CD4-positive, alpha-beta T cell (primary cell): ENCODE measurements at regions not wholly inside any gene's neighbourhood (a gene's known extent, or its start where the extent isn't known, plus 50 kb on each side); places are given as distances from the start of the nearest gene placed in this dataset.
"Not testable (repeated sequence)": the region's sequence is repeated elsewhere in the genome, so short reads cannot be mapped to it uniquely, and the experiment has no call there.

ENCODE experiments used
- ATAC-seq: fragments of 200-7000 bp; cut with Tn5 transposase; one replicate; pipeline ENCODE4 v1.10.0; 2022; ENCODE audit warnings: mild to moderate bottlenecking; ENCODE audit not compliant: poor library complexity
- CTCF ChIA-PET: fragments of 350-600 bp; sonication (Branson Sonifier 250); formaldehyde crosslinking; loops from one replicate; lab custom pipeline; 2021; ENCODE audit warnings: antibody characterized with exemption, inconsistent platforms; lab: Charles Lee
- POLR2A ChIA-PET: fragments of 350-600 bp; sonication (Branson Sonifier 250); formaldehyde crosslinking; loops from one replicate; lab custom pipeline; 2021; ENCODE audit warnings: antibody characterized with exemption, inconsistent platforms; lab: Charles Lee
- DNase-seq, 14 experiments: peaks; one replicate each; pipeline ENCODE4 v3.0.0-alpha.2; 2013 to 2020; ENCODE audit warnings: mixed read lengths in 2 of 14
- H3K27ac ChIP-seq, 2 donors: one replicate each; pipeline versions ENCODE4 v1.5.1 to v1.7.0; 2013; ENCODE audit warnings: low read length in 2 of 2, low read depth in 1 of 2, mild to moderate bottlenecking in 1 of 2
- H3K27me3 ChIP-seq, 2 experiments: 1 replicate in 1 of 2; 2 replicates in 1 of 2; pipeline versions ENCODE4 v1.6.1 to v1.7.0; 2013; ENCODE audit warnings: low read length in 2 of 2, control low read depth in 1 of 2, mild to moderate bottlenecking in 1 of 2, moderate library complexity in 1 of 2; ENCODE audit not compliant: insufficient read depth in 2 of 2, control insufficient read depth in 1 of 2
- H3K36me3 ChIP-seq: one replicate; pipeline ENCODE4 v1.6.1; 2013; ENCODE audit warnings: low read length, control low read depth; ENCODE audit not compliant: insufficient read depth
- H3K4me1 ChIP-seq: one replicate; pipeline ENCODE4 v1.6.1; 2013; ENCODE audit warnings: low read length, control low read depth; ENCODE audit not compliant: insufficient read depth
- H3K4me3 ChIP-seq: one replicate; pipeline ENCODE4 v1.5.1; 2013; ENCODE audit warnings: mild to moderate bottlenecking, low read length, moderate library complexity
- H3K9me3 ChIP-seq, 2 experiments: 1 replicate in 1 of 2; 2 replicates in 1 of 2; pipeline versions ENCODE4 v1.6.1 to v1.7.0; 2013; ENCODE audit warnings: low read length in 2 of 2, mild to moderate bottlenecking in 2 of 2, control low read depth in 1 of 2, moderate library complexity in 1 of 2; ENCODE audit not compliant: control insufficient read depth in 1 of 2, insufficient read depth in 1 of 2
- H3K27ac Mint-ChIP-seq: one replicate; pipeline ENCODE4 v1.8.0; 2020; ENCODE audit warnings: mixed read lengths
- H3K27me3 Mint-ChIP-seq: one replicate; pipeline ENCODE4 v1.8.0; 2021; ENCODE audit warnings: mixed read lengths
- H3K36me3 Mint-ChIP-seq: one replicate; pipeline ENCODE4 v1.8.0; 2021; ENCODE audit warnings: low read depth, mixed read lengths
- H3K4me1 Mint-ChIP-seq: one replicate; pipeline ENCODE4 v1.8.0; 2021; ENCODE audit warnings: low read depth, mixed read lengths
- H3K4me3 Mint-ChIP-seq: one replicate; pipeline ENCODE4 v1.8.0; 2020; ENCODE audit warnings: mild to moderate bottlenecking, mixed read lengths
- H3K9me3 Mint-ChIP-seq: one replicate; pipeline ENCODE4 v1.8.0; 2020; ENCODE audit warnings: mixed read lengths
- intact Hi-C, 2 experiments: fragments of 100-400 bp; cut with DNase I in 1 of 2; cut with micrococcal nuclease in 1 of 2; formaldehyde crosslinking; loops; one replicate each; pipeline versions ENCODE4 v1.15.1 to v1.9.0; 2023 to 2025; cut with DNase I, micrococcal nuclease
- TF ChIP-seq, protein P1 (sequence below): fragments of 200-600 bp; IDR thresholded peaks from one replicate; pipeline ENCODE4 v1.8.0; 2022; ENCODE audit warnings: antibody characterized with exemption, mild to moderate bottlenecking

DNA sequence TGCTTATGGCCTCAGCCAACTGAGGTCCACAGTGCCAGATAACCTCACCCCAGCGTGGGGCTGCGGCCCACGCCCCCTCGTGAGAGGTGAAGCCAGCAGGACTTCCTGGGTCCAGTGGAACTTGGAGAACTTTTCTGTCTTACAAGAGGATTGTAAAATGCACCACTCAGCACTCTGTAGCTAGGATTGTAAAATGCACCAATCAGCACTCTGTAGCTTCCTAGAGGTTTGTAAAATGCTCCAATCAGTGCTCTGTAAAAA lies 109.1 kb downstream of the AKAP11 start:
- peaks cover 0 to 5% of the 10 kb centered on the region in 2 experiments for H3K9me3 ChIP-seq
- no peaks in the 10 kb centered on the region for H3K36me3 Mint-ChIP-seq
- no peaks in the 10 kb centered on the region for H3K36me3 ChIP-seq
- H3K27ac Mint-ChIP-seq: no peak overlapping the region
- intact Hi-C loops: no loop called here
- H3K4me3 Mint-ChIP-seq: no peak overlapping the region
- peaks cover 26% of the 10 kb centered on the region for H3K4me1 ChIP-seq
- ChIA-PET POLR2A (interaction anchor here (1.1 to 3.3 kb wide), 2 partner anchors 11 to 26 kb away, joined by 3 to 20 read pairs; no protein-coding TSS in a partner anchor), CTCF (no interaction called here)
- ATAC-seq (no peak), DNase-seq (no peak)
- H3K4me1 Mint-ChIP-seq: peaks cover 30% of the 10 kb centered on the region
- no peaks in the 10 kb centered on the region for H3K9me3 Mint-ChIP-seq
- no peak overlapping the region for H3K4me3 ChIP-seq
- H3K27ac ChIP-seq: no peak overlapping the region
- TF ChIP-seq, protein P1, sequence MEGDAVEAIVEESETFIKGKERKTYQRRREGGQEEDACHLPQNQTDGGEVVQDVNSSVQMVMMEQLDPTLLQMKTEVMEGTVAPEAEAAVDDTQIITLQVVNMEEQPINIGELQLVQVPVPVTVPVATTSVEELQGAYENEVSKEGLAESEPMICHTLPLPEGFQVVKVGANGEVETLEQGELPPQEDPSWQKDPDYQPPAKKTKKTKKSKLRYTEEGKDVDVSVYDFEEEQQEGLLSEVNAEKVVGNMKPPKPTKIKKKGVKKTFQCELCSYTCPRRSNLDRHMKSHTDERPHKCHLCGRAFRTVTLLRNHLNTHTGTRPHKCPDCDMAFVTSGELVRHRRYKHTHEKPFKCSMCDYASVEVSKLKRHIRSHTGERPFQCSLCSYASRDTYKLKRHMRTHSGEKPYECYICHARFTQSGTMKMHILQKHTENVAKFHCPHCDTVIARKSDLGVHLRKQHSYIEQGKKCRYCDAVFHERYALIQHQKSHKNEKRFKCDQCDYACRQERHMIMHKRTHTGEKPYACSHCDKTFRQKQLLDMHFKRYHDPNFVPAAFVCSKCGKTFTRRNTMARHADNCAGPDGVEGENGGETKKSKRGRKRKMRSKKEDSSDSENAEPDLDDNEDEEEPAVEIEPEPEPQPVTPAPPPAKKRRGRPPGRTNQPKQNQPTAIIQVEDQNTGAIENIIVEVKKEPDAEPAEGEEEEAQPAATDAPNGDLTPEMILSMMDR: no peak
- H3K27me3 ChIP-seq: no peaks in the 10 kb centered on the region
- no peaks in the 10 kb centered on the region for H3K27me3 Mint-ChIP-seq

DNA sequence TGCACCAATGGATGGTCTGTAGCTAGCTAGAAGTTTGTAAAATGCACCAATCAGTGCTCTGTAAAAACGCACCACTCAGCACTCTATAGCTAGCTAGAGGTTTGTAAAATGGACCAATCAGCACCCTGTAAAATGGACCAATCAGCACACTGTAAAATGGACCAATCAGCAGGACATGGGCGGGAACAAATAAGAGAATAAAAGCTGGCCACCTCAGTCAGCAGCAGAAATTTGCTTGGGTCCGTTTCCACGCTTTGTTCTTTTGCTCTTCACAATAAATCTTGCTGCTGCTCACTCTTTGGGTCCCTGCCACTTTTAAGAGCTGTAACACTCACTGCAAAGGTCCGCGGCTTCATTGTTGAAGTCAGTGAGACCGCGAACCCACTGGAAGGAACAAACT lies 109.5 kb downstream of the AKAP11 start:
- intact Hi-C loops, H3K36me3 Mint-ChIP-seq, DNase-seq, H3K9me3 ChIP-seq, CTCF ChIA-PET, H3K27me3 ChIP-seq, H3K27ac Mint-ChIP-seq, H3K9me3 Mint-ChIP-seq, H3K36me3 ChIP-seq, H3K4me3 ChIP-seq, H3K27ac ChIP-seq, ATAC-seq, H3K27me3 Mint-ChIP-seq, H3K4me3 Mint-ChIP-seq: not testable (repeated sequence)
- peaks cover 30% of the 10 kb centered on the region for H3K4me1 Mint-ChIP-seq
- POLR2A ChIA-PET: interaction anchor here (1.1 to 3.3 kb wide), 2 partner anchors 11 to 26 kb away, joined by 3 to 20 read pairs; no protein-coding TSS in a partner anchor
- peaks cover 26% of the 10 kb centered on the region for H3K4me1 ChIP-seq

DNA sequence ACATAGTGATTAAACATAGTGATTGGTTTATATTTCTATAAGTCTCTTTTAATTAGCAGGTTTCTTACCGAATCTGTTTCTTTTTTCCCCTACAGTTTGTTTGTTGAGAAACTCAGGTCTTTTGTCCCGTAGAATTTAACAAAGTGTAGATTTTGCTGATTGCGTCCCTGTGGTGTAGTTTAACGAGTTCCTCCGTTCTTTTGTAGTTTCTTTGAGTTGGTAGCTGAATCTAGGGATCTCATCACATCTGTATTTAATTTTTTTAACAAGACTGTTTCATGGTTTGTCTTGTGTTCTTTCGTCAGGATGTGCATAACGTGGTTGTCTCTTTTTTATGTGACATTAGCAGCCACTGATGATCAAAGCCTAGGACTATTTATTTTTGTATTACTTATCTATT lies 111.1 kb downstream of the AKAP11 start:
- Histone ChIP-seq H3K27ac (no peak overlapping the region), H3K9me3 (peaks cover 0 to 5% of the 10 kb centered on the region in 2 experiments), H3K27me3 (no peaks in the 10 kb centered on the region), H3K4me1 (peaks cover 22% of the 10 kb centered on the region), H3K36me3 (no peaks in the 10 kb centered on the region), H3K4me3 (no peak overlapping the region)
- ATAC-seq (no peak), DNase-seq (no peak)
- Mint-ChIP-seq H3K27ac (no peak overlapping the region), H3K36me3 (no peaks in the 10 kb centered on the region), H3K4me3 (no peak overlapping the region), H3K9me3 (no peaks in the 10 kb centered on the region), H3K27me3 (no peaks in the 10 kb centered on the region), H3K4me1 (peaks cover 33% of the 10 kb centered on the region)
- intact Hi-C loops: no loop called here
- ChIA-PET POLR2A (no interaction called here), CTCF (no interaction called here)
- TF ChIP-seq, protein P1: no peak

DNA sequence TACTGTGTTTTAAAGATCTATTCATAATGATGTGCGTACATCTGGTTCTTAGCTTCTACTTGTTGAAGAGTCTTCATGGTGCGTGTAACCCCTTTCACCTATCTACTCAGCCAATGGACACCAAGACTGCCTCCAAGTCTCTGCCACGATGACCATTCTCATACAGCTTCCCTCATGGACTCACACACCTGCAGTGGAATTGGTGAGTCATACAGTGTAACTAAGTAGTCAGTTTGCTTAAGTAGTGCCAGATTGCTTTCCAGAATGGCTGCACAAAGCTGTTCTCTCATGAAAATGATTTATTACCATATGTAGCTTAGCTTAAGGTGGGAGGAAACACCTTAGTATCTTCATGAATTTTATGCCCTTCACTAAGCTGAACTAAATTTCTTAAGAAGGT lies 112.3 kb downstream of the AKAP11 start:
- H3K36me3 ChIP-seq: no peaks in the 10 kb centered on the region
- no peak overlapping the region for H3K4me3 ChIP-seq
- TF ChIP-seq, protein P1: no peak
- no peak overlapping the region for H3K27ac ChIP-seq
- intact Hi-C loops: no loop called here
- no peaks in the 10 kb centered on the region for H3K27me3 Mint-ChIP-seq
- ATAC-seq (no peak), DNase-seq (no peak)
- peaks cover 20% of the 10 kb centered on the region for H3K4me1 ChIP-seq
- H3K36me3 Mint-ChIP-seq: no peaks in the 10 kb centered on the region
- no peaks in the 10 kb centered on the region for H3K9me3 Mint-ChIP-seq
- no peak overlapping the region for H3K27ac Mint-ChIP-seq
- H3K27me3 ChIP-seq: no peaks in the 10 kb centered on the region
- H3K9me3 ChIP-seq: peaks cover 0 to 5% of the 10 kb centered on the region in 2 experiments
- ChIA-PET POLR2A (interaction anchor here (1.6 kb wide), 1 partner anchor 9 kb away, joined by 4 read pairs; no protein-coding TSS in a partner anchor), CTCF (no interaction called here)
- H3K4me1 Mint-ChIP-seq: peaks cover 33% of the 10 kb centered on the region
- H3K4me3 Mint-ChIP-seq: no peak overlapping the region
